ENCODE measurements at regions not wholly inside any gene's neighbourhood (a gene's known extent, or its start where the extent isn't known, plus 50 kb on each side); places are given as distances from the start of the nearest gene placed in this dataset.

GRCh38 chr3:87077355-87077754, 86.4 kb upstream of the VGLL3 start:
- Histone ChIP-seq H3K27me3 (no peaks in the 10 kb centered on the region), H3K9me3 (no peaks in the 10 kb centered on the region), H3K27ac (no peak overlapping the region), H3K4me1 (no peaks in the 10 kb centered on the region), H3K36me3 (no peaks in the 10 kb centered on the region), H3K4me3 (no peak overlapping the region)
- DNase-seq = no peak
- WGBS, 2 donors = 85 to 96% methylated on average over 2 of the region's 2 CpGs
- intact Hi-C loops (cut with DNase I) = no loop called here
- TF ChIP-seq POLR2A (IDR thresholded peaks at IDR 0.05) = no peak

GRCh38 chr3:87076946-87077345, 86.0 kb upstream of the VGLL3 start:
- DNase-seq = no peak
- no peak overlapping the region for H3K27ac ChIP-seq
- H3K36me3 ChIP-seq = no peaks in the 10 kb centered on the region
- H3K4me1 ChIP-seq = no peaks in the 10 kb centered on the region
- no peaks in the 10 kb centered on the region for H3K27me3 ChIP-seq
- intact Hi-C loops (cut with DNase I) = no loop called here
- WGBS, 2 donors = 54 to 57% methylated on average over 3 of the region's 3 CpGs
- no peak for TF ChIP-seq POLR2A (IDR thresholded peaks at IDR 0.05)
- no peak for TF ChIP-seq CTCF (IDR thresholded peaks at IDR 0.05)
- no peaks in the 10 kb centered on the region for H3K9me3 ChIP-seq
- no peak overlapping the region for H3K4me3 ChIP-seq

- no peak overlapping the region for H3K4me3 ChIP-seq
- H3K4me1 ChIP-seq = no peaks in the 10 kb centered on the region
- intact Hi-C loops (cut with DNase I) = no loop called here
- 76 to 77% methylated on average over 7 of the region's 7 CpGs for WGBS, 2 donors
- H3K36me3 ChIP-seq = no peaks in the 10 kb centered on the region
- TF ChIP-seq CTCF (IDR thresholded peaks at IDR 0.05) (no peak), POLR2A (IDR thresholded peaks at IDR 0.05) (no peak)
- H3K27me3 ChIP-seq = no peaks in the 10 kb centered on the region
- DNase-seq = no peak
- H3K27ac ChIP-seq = no peak overlapping the region
- no peaks in the 10 kb centered on the region for H3K9me3 ChIP-seq
Observed at GRCh38 chr3:87073496-87074145, 82.7 kb upstream of the VGLL3 start.

- Histone ChIP-seq H3K27ac (no peak overlapping the region), H3K9me3 (no peaks in the 10 kb centered on the region), H3K27me3 (no peaks in the 10 kb centered on the region), H3K36me3 (no peaks in the 10 kb centered on the region), H3K4me3 (no peak overlapping the region), H3K4me1 (no peaks in the 10 kb centered on the region)
- no peak for DNase-seq
- intact Hi-C loops (cut with DNase I) = no loop called here
- TF ChIP-seq POLR2A (IDR thresholded peaks at IDR 0.05) (no peak), CTCF (IDR thresholded peaks at IDR 0.05) (no peak)
Observed at GRCh38 chr3:87072446-87072845, 81.5 kb upstream of the VGLL3 start.

GRCh38 chr3:87069971-87070370, 79.0 kb upstream of the VGLL3 start:
- Histone ChIP-seq H3K36me3 (no peaks in the 10 kb centered on the region), H3K4me1 (no peaks in the 10 kb centered on the region), H3K9me3 (no peaks in the 10 kb centered on the region), H3K4me3 (no peak overlapping the region), H3K27ac (no peak overlapping the region), H3K27me3 (no peaks in the 10 kb centered on the region)
- no peak for DNase-seq
- intact Hi-C loops (cut with DNase I) = no loop called here
- TF ChIP-seq CTCF (IDR thresholded peaks at IDR 0.05) (no peak), POLR2A (IDR thresholded peaks at IDR 0.05) (no peak)
- WGBS, 2 donors = 52 to 58% methylated on average over 6 of the region's 6 CpGs

GRCh38 chr3:87069021-87069420, 78.1 kb upstream of the VGLL3 start:
- H3K27ac ChIP-seq = no peak overlapping the region
- no peak overlapping the region for H3K4me3 ChIP-seq
- H3K27me3 ChIP-seq = no peaks in the 10 kb centered on the region
- intact Hi-C loops (cut with DNase I) = no loop called here
- no peak for DNase-seq
- H3K9me3 ChIP-seq = no peaks in the 10 kb centered on the region
- WGBS, 2 donors = 71 to 81% methylated on average over 5 of the region's 5 CpGs
- TF ChIP-seq CTCF (IDR thresholded peaks at IDR 0.05) (no peak), POLR2A (IDR thresholded peaks at IDR 0.05) (no peak)
- no peaks in the 10 kb centered on the region for H3K36me3 ChIP-seq
- H3K4me1 ChIP-seq = no peaks in the 10 kb centered on the region
